Stimulated activated CD4-positive, alpha-beta T cell treated with anti-CD3 and anti-CD28 coated beads, Interleukin-2, amount 100 ng/mL, for 48 hours (primary cell): ENCODE measurements at regions not wholly inside any gene's neighbourhood (a gene's known extent, or its start where the extent isn't known, plus 50 kb on each side); places are given as distances from the start of the nearest gene placed in this dataset.

Experiments
- DNase-seq, 2 donors: peaks; one replicate each; pipeline ENCODE4 v3.0.0-alpha.2; 2020

GRCh38 chr22:47228767-47229166 lies 466.3 kb downstream of the TBC1D22A start:
- DNase-seq, result no peak

- DNase-seq, result no peak
These were observed 463.6 kb downstream of the TBC1D22A start for GRCh38 chr22:47225931-47226633.

- DNase-seq, result no peak
These were observed 462.9 kb downstream of the TBC1D22A start for GRCh38 chr22:47225080-47225930.
